ENCODE measurements at regions not wholly inside any gene's neighbourhood (a gene's known extent, or its start where the extent isn't known, plus 50 kb on each side); places are given as distances from the start of the nearest gene placed in this dataset.

- Mint-ChIP-seq H3K9me3 (peaks cover 0 to 1% (median 0%) of the 10 kb centered on the region in 7 donors), H3K4me3 (no peak overlapping the region), H3K36me3 (peaks cover 22% of the 10 kb centered on the region in 2 donors), H3K4me1 (peaks cover 15% of the 10 kb centered on the region), H3K27me3 (ENCODE audit: low read depth in 3 of 3) (no peaks in the 10 kb centered on the region), H3K27ac (peak overlapping the region in 1 of 7 donors; percentile 59)
- no peaks in the 10 kb centered on the region for H3K79me2 ChIP-seq (ENCODE audit: insufficient read depth, low read length)
- no peaks in the 10 kb centered on the region for H3K9me3 ChIP-seq (replicated peaks in 1 of 2; ENCODE audit: control insufficient read depth in 1 of 2, insufficient read depth in 1 of 2, low read length in 2 of 2)
- peaks cover 9 to 12% of the 10 kb centered on the region in 2 donors for H3K4me1 ChIP-seq (ENCODE audit: control insufficient read depth in 1 of 2, insufficient read depth in 2 of 2, low read length in 2 of 2)
- TF ChIP-seq CTCF (IDR thresholded peaks at IDR 0.05): no peak
- intact Hi-C loops (cut with micrococcal nuclease): no loop called here
- H3K27me3 ChIP-seq (ENCODE audit: control insufficient read depth in 2 of 2, insufficient read depth in 2 of 2, low read length in 2 of 2): no peaks in the 10 kb centered on the region
- no peak overlapping the region for H3K4me2 ChIP-seq (replicated peaks; ENCODE audit: extremely low read depth, low read length, poor library complexity, severe bottlenecking)
- H3K9ac ChIP-seq (ENCODE audit: insufficient read depth, low read length, poor library complexity, severe bottlenecking): no peak overlapping the region
- no peaks in the 10 kb centered on the region for H4K20me1 ChIP-seq (ENCODE audit: insufficient read depth, low read length)
- WGBS (ENCODE audit: insufficient coverage): 100% methylated on average over 1 of the region's 2 CpGs
- no peak for DNase-seq
- H3K36me3 ChIP-seq (replicated peaks in 1 of 2; ENCODE audit: control insufficient read depth in 1 of 2, insufficient read depth in 2 of 2, low read length in 2 of 2): peaks cover 0 to 11% of the 10 kb centered on the region in 2 donors
- H3K27ac ChIP-seq (ENCODE audit: low read depth in 1 of 2, low read length in 2 of 2): peak overlapping the region in 1 of 2 donors; percentile 22
- H3K4me3 ChIP-seq (replicated peaks in 1 of 3; ENCODE audit: low read depth in 2 of 3, low read length in 3 of 3): no peak overlapping the region
- no peak overlapping the region for H2AFZ ChIP-seq (ENCODE audit: insufficient read depth, low read depth, low read length, poor library complexity, severe bottlenecking)
Observed at GRCh38 chr14:35222324-35222723, 69.9 kb upstream of the PSMA6 start.

GRCh38 chr14:35222872-35223466 lies 69.2 kb upstream of the PSMA6 start:
- Histone ChIP-seq H4K20me1 (ENCODE audit: insufficient read depth, low read length) (no peaks in the 10 kb centered on the region), H3K9ac (ENCODE audit: insufficient read depth, low read length, poor library complexity, severe bottlenecking) (no peak overlapping the region), H3K27me3 (ENCODE audit: control insufficient read depth in 2 of 2, insufficient read depth in 2 of 2, low read length in 2 of 2) (no peaks in the 10 kb centered on the region), H2AFZ (ENCODE audit: insufficient read depth, low read depth, low read length, poor library complexity, severe bottlenecking) (no peak overlapping the region), H3K4me1 (ENCODE audit: control insufficient read depth in 1 of 2, insufficient read depth in 2 of 2, low read length in 2 of 2) (peaks cover 9 to 12% of the 10 kb centered on the region in 2 donors), H3K9me3 (replicated peaks in 1 of 2; ENCODE audit: control insufficient read depth in 1 of 2, insufficient read depth in 1 of 2, low read length in 2 of 2) (no peaks in the 10 kb centered on the region), H3K79me2 (ENCODE audit: insufficient read depth, low read length) (no peaks in the 10 kb centered on the region), H3K27ac (ENCODE audit: low read depth in 1 of 2, low read length in 2 of 2) (peak overlapping the region in 1 of 2 donors; percentile 22), H3K36me3 (replicated peaks in 1 of 2; ENCODE audit: control insufficient read depth in 1 of 2, insufficient read depth in 2 of 2, low read length in 2 of 2) (peaks cover 0 to 11% of the 10 kb centered on the region in 2 donors), H3K4me3 (replicated peaks in 1 of 3; ENCODE audit: low read depth in 2 of 3, low read length in 3 of 3) (no peak overlapping the region), H3K4me2 (replicated peaks; ENCODE audit: extremely low read depth, low read length, poor library complexity, severe bottlenecking) (no peak overlapping the region)
- Mint-ChIP-seq H3K27me3 (ENCODE audit: low read depth in 3 of 3) (no peaks in the 10 kb centered on the region), H3K9me3 (peaks cover 0 to 1% (median 0%) of the 10 kb centered on the region in 7 donors), H3K4me1 (peaks cover 15% of the 10 kb centered on the region), H3K36me3 (peaks cover 22 to 24% of the 10 kb centered on the region in 2 donors), H3K27ac (peak overlapping the region in 5 of 7 donors; percentile 16 to 59 (median 48)), H3K4me3 (no peak overlapping the region)
- no CpG with 5 or more reads among the region's 5 CpGs for WGBS (ENCODE audit: insufficient coverage)
- intact Hi-C loops (cut with micrococcal nuclease): no loop called here
- DNase-seq: peak in 2 of 3 donors; percentile 13 to 21
- no peak for TF ChIP-seq CTCF (IDR thresholded peaks at IDR 0.05)
